SJCRH30 (cell line): ENCODE measurements at regions not wholly inside any gene's neighbourhood (a gene's known extent, or its start where the extent isn't known, plus 50 kb on each side); places are given as distances from the start of the nearest gene placed in this dataset.
A peak's percentile ranks its signal among the peaks of the same experiment; 100 is the strongest.

Experiments used
- DNase-seq, 2 experiments: peaks; one replicate each; pipeline ENCODE4 v3.0.0-alpha.2; 2015 to 2020
- H3K27ac ChIP-seq: fragments of 250-450 bp; sonication (Bioruptor Pico); 2 replicates; pipeline ENCODE4 v1.5.1; 2020; ENCODE audit warnings: mild to moderate bottlenecking, moderate library complexity
- H3K27me3 ChIP-seq: fragments of 250-450 bp; sonication (Bioruptor Pico); 2 replicates; pipeline ENCODE4 v1.5.1; 2020; ENCODE audit warnings: mild to moderate bottlenecking, moderate library complexity
- H3K36me3 ChIP-seq: fragments of 250-450 bp; sonication (Bioruptor Pico); 2 replicates; pipeline ENCODE4 v1.5.1; 2020; ENCODE audit warnings: mild to moderate bottlenecking, moderate library complexity
- H3K4me1 ChIP-seq: fragments of 250-450 bp; sonication (Bioruptor Pico); 2 replicates; pipeline ENCODE4 v1.5.1; 2020; ENCODE audit warnings: mild to moderate bottlenecking, moderate library complexity
- H3K4me3 ChIP-seq: fragments of 250-450 bp; sonication (Bioruptor Pico); 2 replicates; pipeline ENCODE4 v1.5.1; 2020; ENCODE audit warnings: mild to moderate bottlenecking, moderate library complexity
- H3K9me3 ChIP-seq: fragments of 250-450 bp; sonication (Bioruptor Pico); replicated peaks from 2 replicates; pipeline ENCODE4 v1.5.1; 2020; ENCODE audit warnings: mild to moderate bottlenecking, moderate library complexity

DNA sequence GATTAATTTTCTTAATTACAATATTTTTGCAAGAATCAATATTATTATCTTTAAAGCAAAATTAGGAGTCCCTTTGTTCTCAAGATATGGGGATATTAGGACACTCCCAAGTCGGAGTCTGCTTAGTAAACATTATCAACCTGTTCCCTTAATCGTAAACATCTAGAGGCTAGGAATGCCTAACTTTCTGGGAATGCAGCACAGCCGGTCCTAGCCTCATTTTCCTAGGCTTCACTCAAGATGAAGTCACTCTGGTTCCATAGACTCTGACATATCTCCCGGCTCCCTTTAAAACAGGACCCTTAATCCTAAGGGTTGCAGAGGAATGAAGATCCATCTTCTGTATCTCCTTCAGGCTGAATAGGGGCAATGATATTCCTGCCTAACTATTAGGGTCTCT is 367.6 kb downstream of the GPM6A start:
- H3K27ac ChIP-seq: no peak overlapping the region
- H3K36me3 ChIP-seq: no peaks in the 10 kb centered on the region
- no peaks in the 10 kb centered on the region for H3K9me3 ChIP-seq
- DNase-seq: no peak
- no peaks in the 10 kb centered on the region for H3K4me1 ChIP-seq
- no peak overlapping the region for H3K4me3 ChIP-seq
- H3K27me3 ChIP-seq: no peaks in the 10 kb centered on the region

DNA sequence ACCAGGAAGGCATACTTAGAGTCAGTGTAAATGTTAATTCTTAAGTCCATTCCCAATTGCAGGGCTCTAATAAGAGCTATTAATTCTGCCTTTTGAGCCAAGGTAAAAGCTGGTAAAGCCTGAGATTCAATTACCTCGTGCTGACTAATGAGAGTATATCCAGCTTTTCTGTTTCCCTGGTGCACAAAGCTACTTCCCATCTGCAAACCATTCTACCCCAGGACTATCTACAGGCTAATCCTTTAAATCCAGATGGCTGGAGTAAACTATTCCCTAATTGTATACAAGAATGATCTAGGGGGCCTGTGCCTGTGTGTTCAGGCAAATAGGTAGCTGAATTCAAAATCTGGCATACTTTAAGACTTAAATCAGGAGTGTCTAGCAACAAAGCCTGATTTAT is 365.0 kb downstream of the GPM6A start:
- no peak for DNase-seq
- Histone ChIP-seq H3K9me3 (no peaks in the 10 kb centered on the region), H3K27me3 (no peaks in the 10 kb centered on the region), H3K4me3 (no peak overlapping the region), H3K27ac (no peak overlapping the region), H3K36me3 (no peaks in the 10 kb centered on the region), H3K4me1 (no peaks in the 10 kb centered on the region)

DNA sequence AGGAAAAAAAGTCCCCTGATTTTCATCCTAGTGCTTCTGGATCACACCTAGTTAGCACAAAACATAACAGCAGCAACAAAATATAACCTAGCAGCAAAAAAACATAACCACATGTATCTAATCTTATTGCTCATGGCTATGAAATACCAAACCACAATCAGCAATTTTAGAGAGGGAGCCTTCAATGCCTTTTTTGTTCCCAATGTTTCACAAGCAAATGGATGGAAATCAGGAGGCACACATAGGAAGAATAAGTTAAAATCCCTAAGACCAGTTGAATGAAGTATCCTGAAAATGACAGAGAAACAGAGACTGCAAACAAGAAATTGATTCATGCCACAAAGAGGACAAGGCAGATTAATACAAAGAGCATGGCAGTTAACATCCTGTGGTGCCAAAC is 361.6 kb downstream of the GPM6A start:
- DNase-seq: no peak
- Histone ChIP-seq H3K9me3 (no peaks in the 10 kb centered on the region), H3K36me3 (no peaks in the 10 kb centered on the region), H3K4me1 (no peaks in the 10 kb centered on the region), H3K27ac (no peak overlapping the region), H3K27me3 (no peaks in the 10 kb centered on the region), H3K4me3 (no peak overlapping the region)

DNA sequence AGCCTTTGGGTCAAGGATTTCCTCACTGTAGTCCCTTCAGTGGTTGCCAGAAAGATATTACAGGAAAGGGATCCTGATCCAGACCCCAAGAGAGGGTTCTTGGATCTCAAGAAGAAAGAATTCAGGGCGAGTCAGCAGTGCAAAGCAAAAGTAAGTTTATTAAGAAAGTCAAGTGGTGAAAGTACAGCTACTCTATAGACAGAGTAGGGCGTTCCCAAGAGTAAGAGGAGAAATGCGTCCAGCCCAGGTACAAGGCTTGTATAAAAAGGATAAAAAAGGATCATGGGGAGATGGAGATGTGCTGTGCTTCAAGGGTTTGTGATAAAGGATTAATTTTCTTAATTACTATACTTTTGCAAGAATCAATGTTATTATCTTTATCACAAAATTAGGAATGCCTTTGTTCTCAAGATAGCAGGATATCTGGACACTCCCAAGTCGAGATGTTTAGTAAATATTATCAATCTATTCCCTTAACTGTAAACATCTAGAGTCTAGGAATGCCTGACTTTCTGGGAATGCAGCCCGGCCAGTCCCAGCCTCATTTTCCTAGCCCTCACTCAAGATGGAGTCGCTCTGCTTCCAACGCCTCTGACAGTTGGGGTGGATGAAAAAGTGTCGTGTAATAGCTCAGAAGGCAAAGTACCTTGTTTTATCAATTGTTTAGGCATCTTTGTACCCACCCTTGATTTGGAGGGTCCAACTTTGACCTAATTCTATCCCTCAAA is 360.7 kb downstream of the GPM6A start:
- H3K27ac ChIP-seq: no peak overlapping the region
- H3K4me3 ChIP-seq: no peak overlapping the region
- no peak for DNase-seq
- H3K9me3 ChIP-seq: no peaks in the 10 kb centered on the region
- H3K36me3 ChIP-seq: no peaks in the 10 kb centered on the region
- H3K27me3 ChIP-seq: no peaks in the 10 kb centered on the region
- H3K4me1 ChIP-seq: no peaks in the 10 kb centered on the region

DNA sequence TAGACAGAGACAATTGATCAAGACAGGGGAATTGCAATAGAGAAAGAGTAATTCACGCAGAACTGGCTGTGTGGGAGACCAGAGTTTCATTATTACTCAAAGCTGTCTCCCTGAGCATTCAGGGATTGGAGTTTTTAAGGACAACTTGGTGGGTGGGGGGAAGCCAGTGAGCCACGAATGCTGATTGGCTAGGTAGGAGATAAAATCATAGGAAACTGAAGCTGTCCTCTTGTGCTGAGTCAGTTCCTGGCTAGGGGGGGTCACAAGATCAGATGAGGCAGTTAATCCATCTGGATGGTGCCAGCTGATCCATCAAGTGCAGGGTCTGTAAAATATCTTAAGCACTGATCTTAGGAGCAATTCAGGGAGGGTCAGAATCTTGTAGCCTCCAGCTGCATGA is 358.6 kb downstream of the GPM6A start:
- H3K4me1 ChIP-seq: no peaks in the 10 kb centered on the region
- DNase-seq: no peak
- no peak overlapping the region for H3K27ac ChIP-seq
- no peaks in the 10 kb centered on the region for H3K36me3 ChIP-seq
- H3K9me3 ChIP-seq: no peaks in the 10 kb centered on the region
- no peak overlapping the region for H3K4me3 ChIP-seq
- no peaks in the 10 kb centered on the region for H3K27me3 ChIP-seq

DNA sequence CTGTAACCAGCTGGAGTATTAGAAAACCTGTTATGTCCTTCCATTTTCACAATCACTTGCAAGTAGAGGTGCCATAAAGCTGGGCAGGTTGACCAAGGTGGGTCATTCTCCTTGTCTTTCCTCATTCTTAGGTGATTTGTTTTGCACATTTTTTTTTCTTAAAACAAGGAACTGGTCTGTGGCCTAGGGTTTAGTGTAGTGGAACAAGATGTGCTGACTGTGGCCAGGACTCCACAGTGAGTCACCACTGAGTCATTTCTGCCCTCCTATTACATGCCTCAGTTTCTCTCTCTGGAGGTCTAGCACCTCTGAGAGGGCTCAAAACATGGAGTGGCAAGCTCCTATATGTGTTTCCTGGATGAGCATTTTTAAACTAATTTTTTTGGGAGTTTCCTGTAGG is 355.9 kb downstream of the GPM6A start:
- DNase-seq: no peak

DNA sequence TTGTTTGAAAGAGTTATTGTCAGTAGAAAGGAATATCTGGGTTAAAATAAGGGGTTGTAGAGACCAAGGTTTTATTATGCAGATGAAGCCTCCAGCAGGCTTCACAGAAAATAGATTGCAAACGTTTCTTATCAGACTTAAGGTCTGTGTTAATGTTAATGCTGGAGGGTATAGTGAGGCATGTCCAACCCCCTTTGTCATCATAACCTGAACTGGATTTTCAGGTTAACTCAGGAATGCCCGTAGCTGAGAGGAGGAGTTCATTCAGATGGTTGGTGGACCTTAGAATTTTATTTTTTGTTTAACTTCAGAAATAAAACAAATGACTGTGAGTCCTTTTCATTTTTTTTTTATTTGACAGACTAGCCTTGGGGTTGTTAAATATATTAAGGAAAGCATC is 354.1 kb downstream of the GPM6A start:
- H3K27me3 ChIP-seq: no peaks in the 10 kb centered on the region
- no peak overlapping the region for H3K4me3 ChIP-seq
- H3K27ac ChIP-seq: no peak overlapping the region
- no peaks in the 10 kb centered on the region for H3K4me1 ChIP-seq
- no peaks in the 10 kb centered on the region for H3K36me3 ChIP-seq
- H3K9me3 ChIP-seq: no peaks in the 10 kb centered on the region
- no peak for DNase-seq

More for the DNA sequence above, 355.9 kb downstream of the GPM6A start:
- H3K4me1 ChIP-seq: no peaks in the 10 kb centered on the region
- no peaks in the 10 kb centered on the region for H3K9me3 ChIP-seq
- H3K27ac ChIP-seq: no peak overlapping the region
- H3K36me3 ChIP-seq: no peaks in the 10 kb centered on the region
- H3K4me3 ChIP-seq: no peak overlapping the region
- no peaks in the 10 kb centered on the region for H3K27me3 ChIP-seq

DNA sequence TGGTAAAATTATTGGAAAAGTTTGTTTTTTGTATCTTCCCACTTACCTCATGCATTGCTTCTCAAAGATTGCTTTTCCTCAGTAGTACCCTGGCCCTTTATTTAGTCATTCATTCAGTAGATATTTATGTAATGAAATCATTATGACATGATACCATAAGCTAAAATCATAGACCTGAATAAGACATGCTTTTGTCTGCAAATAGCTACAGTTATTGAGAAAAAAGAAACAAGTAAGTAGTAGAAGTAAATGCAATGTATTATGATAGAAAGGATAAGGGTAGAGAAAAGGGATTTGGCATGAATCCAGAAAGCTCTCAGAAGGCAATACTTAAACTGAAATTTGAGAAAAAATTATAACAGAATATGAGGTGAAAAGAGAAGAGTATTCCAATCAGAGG is 352.5 kb downstream of the GPM6A start:
- Histone ChIP-seq H3K27me3 (no peaks in the 10 kb centered on the region), H3K9me3 (no peaks in the 10 kb centered on the region), H3K27ac (no peak overlapping the region), H3K4me1 (no peaks in the 10 kb centered on the region), H3K36me3 (no peaks in the 10 kb centered on the region), H3K4me3 (no peak overlapping the region)
- no peak for DNase-seq

DNA sequence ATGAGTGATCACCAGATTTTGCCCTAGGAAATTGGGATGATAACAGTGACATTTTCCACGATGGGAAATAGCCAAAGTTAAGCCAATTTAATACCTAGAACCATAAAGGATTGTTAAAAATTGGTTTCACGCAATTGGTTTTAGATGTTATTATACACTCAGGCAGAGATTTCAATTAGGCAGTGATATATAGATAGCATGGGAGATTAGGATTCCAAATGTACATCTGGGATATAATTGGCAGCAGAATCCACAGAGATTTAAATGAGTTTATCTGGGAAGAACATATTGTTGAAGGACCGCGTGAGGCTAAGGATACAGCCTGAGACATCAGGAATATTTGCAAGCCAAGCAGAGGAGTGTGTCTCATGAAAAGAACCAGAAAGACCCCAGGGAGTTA is 351.6 kb downstream of the GPM6A start:
- no peak overlapping the region for H3K4me3 ChIP-seq
- no peak for DNase-seq
- no peaks in the 10 kb centered on the region for H3K27me3 ChIP-seq
- H3K27ac ChIP-seq: no peak overlapping the region
- no peaks in the 10 kb centered on the region for H3K9me3 ChIP-seq
- no peaks in the 10 kb centered on the region for H3K36me3 ChIP-seq
- H3K4me1 ChIP-seq: no peaks in the 10 kb centered on the region

DNA sequence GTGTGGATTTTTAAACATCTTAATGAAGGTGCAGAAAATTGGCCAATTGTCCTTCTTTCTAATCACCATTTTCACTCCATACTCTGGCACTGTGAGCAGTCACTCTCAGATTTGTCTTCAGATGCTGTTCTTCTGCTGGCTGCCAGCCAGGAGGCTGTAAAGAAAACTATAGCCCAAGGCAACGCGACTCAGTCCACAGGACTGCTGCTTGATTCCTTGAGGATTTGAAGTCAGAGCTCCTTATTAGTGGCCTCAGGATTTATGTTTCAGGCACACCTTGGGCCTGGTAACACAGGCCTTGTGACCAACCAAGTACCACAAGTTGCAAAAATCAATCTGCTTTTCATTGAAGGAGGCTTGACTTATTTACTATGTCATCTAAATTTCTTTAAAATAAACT is 342.6 kb downstream of the GPM6A start:
- Histone ChIP-seq H3K27ac (no peak overlapping the region), H3K36me3 (no peaks in the 10 kb centered on the region), H3K27me3 (no peaks in the 10 kb centered on the region), H3K9me3 (no peaks in the 10 kb centered on the region), H3K4me1 (no peaks in the 10 kb centered on the region), H3K4me3 (no peak overlapping the region)
- DNase-seq: peak in 1 of 2 experiments; percentile 2

DNA sequence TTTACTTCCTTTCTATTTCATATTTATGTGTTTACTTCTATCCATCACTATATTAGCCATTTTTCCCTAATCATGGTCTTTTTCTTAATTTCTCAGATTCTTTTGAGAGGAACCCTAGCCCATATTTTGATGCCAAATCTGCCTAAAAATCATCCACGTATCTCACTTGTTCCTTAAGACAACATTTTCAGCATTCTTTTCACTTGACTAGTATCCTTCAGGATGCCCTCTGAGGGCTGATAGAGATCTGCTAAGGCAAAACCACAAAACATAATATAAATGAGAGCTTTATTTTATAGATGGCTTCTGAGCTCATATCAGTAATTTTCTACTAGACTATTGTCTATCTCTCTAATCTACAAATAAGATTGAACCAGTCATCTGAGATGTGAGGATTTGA is 341.9 kb downstream of the GPM6A start:
- Histone ChIP-seq H3K27me3 (no peaks in the 10 kb centered on the region), H3K4me3 (no peak overlapping the region), H3K36me3 (no peaks in the 10 kb centered on the region), H3K4me1 (no peaks in the 10 kb centered on the region), H3K27ac (no peak overlapping the region), H3K9me3 (no peaks in the 10 kb centered on the region)
- DNase-seq: no peak

DNA sequence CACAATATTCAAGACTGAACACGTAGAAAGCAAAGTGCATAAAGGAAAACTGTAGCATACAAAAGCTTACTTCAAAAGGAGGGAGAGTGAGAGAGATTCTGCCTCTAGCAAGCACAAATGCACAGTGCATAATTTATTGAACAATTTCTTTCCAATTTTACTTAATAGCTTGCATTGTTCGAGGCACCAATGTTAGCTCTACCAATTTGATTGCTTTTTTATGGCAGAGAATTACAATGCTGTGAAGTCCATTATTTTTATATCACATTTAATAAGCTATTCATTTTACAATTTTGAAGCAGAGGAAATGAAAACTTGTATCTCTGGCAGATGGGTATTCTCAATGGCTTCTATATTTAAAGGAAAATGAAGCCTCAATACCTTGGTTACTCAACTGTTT is 331.7 kb downstream of the GPM6A start:
- Histone ChIP-seq H3K9me3 (no peaks in the 10 kb centered on the region), H3K27me3 (no peaks in the 10 kb centered on the region), H3K4me1 (no peaks in the 10 kb centered on the region), H3K4me3 (no peak overlapping the region), H3K36me3 (no peaks in the 10 kb centered on the region), H3K27ac (no peak overlapping the region)
- DNase-seq: no peak

DNA sequence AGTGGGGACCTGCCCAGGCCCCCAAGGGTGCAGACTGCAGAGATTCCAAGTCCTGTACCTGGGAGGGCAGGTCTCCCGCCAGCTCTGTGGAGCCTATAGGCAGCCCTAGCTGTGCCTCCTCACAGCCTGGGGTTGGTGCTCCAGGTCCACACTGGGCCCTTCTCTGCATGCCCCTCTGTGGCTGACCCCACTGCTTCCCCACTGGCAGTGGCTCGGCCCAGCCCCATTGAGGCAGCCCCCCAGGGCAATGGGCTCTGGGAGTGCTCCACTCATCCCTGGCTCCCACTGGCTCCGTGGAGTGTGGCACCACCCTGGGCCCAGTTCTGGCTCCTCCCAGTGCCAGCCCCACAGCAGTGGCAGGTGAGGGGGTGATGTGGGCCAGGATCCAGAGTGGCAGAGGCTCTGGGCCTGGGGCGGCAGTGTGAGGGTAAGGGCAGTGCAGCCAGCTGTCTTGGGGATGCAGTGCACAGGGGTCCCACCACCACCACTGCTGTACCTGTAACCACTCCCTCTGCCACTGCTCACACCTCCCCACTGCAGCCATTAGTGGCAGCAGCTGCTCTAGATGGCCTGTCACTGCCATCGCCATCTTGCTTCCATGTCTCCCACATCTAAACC is 312.2 kb downstream of the GPM6A start:
- no peak overlapping the region for H3K4me3 ChIP-seq
- no peaks in the 10 kb centered on the region for H3K27me3 ChIP-seq
- H3K4me1 ChIP-seq: no peaks in the 10 kb centered on the region
- no peak for DNase-seq
- no peaks in the 10 kb centered on the region for H3K36me3 ChIP-seq
- H3K27ac ChIP-seq: no peak overlapping the region
- no peaks in the 10 kb centered on the region for H3K9me3 ChIP-seq

DNA sequence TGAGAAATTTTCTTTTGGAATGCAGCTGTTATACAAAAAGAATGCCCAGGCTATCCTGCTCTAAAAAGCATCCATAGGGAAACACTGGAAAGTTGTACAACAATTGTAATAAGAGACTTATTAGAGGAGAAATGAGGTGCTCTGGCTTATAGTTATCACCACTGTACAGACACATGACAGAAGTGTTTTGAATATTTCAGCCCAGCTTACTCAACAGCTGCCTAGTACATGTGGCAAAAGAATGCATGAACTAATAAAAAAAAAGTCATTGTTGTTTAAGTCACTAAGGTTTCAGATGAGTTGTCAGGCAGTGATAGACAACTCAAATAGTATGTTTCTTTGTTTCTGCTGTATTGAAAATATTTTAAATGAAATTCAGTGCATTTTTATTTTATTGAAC is 307.7 kb downstream of the GPM6A start:
- H3K4me3 ChIP-seq: no peak overlapping the region
- no peaks in the 10 kb centered on the region for H3K36me3 ChIP-seq
- DNase-seq: no peak
- no peak overlapping the region for H3K27ac ChIP-seq
- no peaks in the 10 kb centered on the region for H3K4me1 ChIP-seq
- no peaks in the 10 kb centered on the region for H3K9me3 ChIP-seq
- H3K27me3 ChIP-seq: no peaks in the 10 kb centered on the region

DNA sequence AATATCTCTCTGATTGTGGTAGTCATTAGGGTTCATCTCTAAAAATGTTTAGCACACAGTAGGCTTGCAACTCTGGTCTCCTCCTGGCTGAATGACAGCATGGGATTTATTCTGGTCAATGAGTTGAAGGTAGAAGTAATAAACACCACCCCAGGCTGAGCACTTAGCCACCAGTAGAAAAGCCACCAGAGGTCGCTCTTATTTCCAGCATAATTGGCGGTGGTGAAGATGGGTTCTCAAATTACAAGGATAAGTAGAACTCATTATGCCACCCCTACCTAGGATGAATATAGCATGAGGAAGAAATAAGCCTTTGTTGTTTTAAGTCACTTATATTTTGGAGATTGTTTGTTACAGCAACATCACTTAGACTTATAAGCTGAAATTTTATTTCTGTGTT is 302.7 kb downstream of the GPM6A start:
- Histone ChIP-seq H3K4me3 (no peak overlapping the region), H3K36me3 (no peaks in the 10 kb centered on the region), H3K9me3 (no peaks in the 10 kb centered on the region), H3K27ac (no peak overlapping the region), H3K4me1 (no peaks in the 10 kb centered on the region), H3K27me3 (no peaks in the 10 kb centered on the region)
- peak; percentile 3 to 37 for DNase-seq

DNA sequence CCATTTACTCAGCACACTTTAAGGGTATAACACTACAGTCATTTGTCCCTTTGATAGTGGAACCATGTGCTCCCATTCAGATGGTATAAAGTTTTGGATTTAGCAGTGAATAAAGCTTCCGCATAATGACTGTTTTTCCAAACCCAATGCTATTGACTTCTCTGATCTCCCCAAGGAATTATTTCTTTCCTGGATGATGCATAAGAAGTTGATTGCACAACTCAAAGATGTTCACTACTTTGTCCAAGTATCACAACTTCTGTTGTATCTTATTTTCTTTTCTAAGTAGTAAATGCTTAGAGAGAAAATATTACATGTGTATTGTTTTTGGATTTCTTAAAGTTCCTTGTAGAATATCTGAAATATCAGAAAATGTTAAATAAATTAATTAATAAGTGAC is 300.2 kb downstream of the GPM6A start:
- H3K36me3 ChIP-seq: no peaks in the 10 kb centered on the region
- H3K4me3 ChIP-seq: no peak overlapping the region
- H3K27me3 ChIP-seq: no peaks in the 10 kb centered on the region
- H3K4me1 ChIP-seq: no peaks in the 10 kb centered on the region
- H3K27ac ChIP-seq: no peak overlapping the region
- DNase-seq: no peak
- H3K9me3 ChIP-seq: no peaks in the 10 kb centered on the region
